ENCODE measurements at regions not wholly inside any gene's neighbourhood (a gene's known extent, or its start where the extent isn't known, plus 50 kb on each side); places are given as distances from the start of the nearest gene placed in this dataset.

DNA sequence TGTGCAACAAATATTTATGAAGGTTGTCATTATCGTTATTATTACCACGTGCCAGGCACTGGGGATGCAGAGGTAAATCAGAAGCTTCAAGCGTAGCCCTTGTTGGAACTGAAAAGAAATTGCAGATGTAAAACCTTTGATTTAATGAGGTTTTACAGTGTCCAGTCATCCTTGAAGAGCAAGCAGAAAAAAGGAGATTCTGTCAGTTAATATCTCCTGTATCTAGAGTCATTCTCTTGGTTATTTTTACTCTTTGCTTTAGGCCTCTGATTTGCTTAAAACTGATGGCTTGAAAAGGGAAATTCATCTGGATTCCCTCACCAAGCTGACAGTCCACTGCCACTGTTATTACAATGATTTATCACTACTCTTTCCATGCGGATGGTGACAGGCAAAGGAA, 179.3 kb downstream of the GALC start:
- Histone ChIP-seq H3K4me1 (ENCODE audit: insufficient read depth) (no peaks in the 10 kb centered on the region; the same call in 1 of the 2 replicates), H4K20me1 (replicated peaks; ENCODE audit: insufficient read depth) (no peaks in the 10 kb centered on the region), H3K9me2 (ENCODE audit: insufficient read depth) (0 out of 2 replicates have a peak, but pooled peaks cover 5% of the 10 kb centered on the region), H3K27ac (ENCODE audit: low read depth) (no peak overlapping the region), H2AFZ (no peak overlapping the region), H3K4me2 (no peak overlapping the region), H3K27me3 (ENCODE audit: insufficient read depth) (no peaks in the 10 kb centered on the region), H3K4me3 (no peak overlapping the region), H3F3A (replicated peaks; ENCODE audit: low read depth) (no peaks in the 10 kb centered on the region), H3K36me3 (ENCODE audit: insufficient read depth) (no peaks in the 10 kb centered on the region), H3K79me2 (replicated peaks; ENCODE audit: insufficient read depth) (no peaks in the 10 kb centered on the region)
- no peak overlapping the region for H3K27ac Mint-ChIP-seq
- TF ChIP-seq, protein P1, sequence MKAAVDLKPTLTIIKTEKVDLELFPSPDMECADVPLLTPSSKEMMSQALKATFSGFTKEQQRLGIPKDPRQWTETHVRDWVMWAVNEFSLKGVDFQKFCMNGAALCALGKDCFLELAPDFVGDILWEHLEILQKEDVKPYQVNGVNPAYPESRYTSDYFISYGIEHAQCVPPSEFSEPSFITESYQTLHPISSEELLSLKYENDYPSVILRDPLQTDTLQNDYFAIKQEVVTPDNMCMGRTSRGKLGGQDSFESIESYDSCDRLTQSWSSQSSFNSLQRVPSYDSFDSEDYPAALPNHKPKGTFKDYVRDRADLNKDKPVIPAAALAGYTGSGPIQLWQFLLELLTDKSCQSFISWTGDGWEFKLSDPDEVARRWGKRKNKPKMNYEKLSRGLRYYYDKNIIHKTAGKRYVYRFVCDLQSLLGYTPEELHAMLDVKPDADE (IDR thresholded peaks at IDR 0.05): no peak
- no peak for TF ChIP-seq JUNB (IDR thresholded peaks at IDR 0.05; ENCODE audit: unreplicated experiment)
- no peak for TF ChIP-seq POLR2AphosphoS5 (IDR thresholded peaks at IDR 0.05; ENCODE audit: low read depth)
- TF ChIP-seq EZH2 (IDR thresholded peaks at IDR 0.05; ENCODE audit: low read depth, unreplicated experiment): no peak
- no peak for TF ChIP-seq NANOG (IDR thresholded peaks at IDR 0.05; ENCODE audit: borderline replicate concordance)
- TF ChIP-seq ZNF114 (CRISPR knock-in tag; IDR thresholded peaks at IDR 0.05): no peak
- TF ChIP-seq STAT1 (IDR thresholded peaks at IDR 0.05; ENCODE audit: unreplicated experiment): no peak
- TF ChIP-seq, protein P2, sequence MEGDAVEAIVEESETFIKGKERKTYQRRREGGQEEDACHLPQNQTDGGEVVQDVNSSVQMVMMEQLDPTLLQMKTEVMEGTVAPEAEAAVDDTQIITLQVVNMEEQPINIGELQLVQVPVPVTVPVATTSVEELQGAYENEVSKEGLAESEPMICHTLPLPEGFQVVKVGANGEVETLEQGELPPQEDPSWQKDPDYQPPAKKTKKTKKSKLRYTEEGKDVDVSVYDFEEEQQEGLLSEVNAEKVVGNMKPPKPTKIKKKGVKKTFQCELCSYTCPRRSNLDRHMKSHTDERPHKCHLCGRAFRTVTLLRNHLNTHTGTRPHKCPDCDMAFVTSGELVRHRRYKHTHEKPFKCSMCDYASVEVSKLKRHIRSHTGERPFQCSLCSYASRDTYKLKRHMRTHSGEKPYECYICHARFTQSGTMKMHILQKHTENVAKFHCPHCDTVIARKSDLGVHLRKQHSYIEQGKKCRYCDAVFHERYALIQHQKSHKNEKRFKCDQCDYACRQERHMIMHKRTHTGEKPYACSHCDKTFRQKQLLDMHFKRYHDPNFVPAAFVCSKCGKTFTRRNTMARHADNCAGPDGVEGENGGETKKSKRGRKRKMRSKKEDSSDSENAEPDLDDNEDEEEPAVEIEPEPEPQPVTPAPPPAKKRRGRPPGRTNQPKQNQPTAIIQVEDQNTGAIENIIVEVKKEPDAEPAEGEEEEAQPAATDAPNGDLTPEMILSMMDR (conservative IDR thresholded peaks at IDR 0.05; ENCODE audit: low read depth in 2 of 2): no peak
- TF ChIP-seq, protein P3, sequence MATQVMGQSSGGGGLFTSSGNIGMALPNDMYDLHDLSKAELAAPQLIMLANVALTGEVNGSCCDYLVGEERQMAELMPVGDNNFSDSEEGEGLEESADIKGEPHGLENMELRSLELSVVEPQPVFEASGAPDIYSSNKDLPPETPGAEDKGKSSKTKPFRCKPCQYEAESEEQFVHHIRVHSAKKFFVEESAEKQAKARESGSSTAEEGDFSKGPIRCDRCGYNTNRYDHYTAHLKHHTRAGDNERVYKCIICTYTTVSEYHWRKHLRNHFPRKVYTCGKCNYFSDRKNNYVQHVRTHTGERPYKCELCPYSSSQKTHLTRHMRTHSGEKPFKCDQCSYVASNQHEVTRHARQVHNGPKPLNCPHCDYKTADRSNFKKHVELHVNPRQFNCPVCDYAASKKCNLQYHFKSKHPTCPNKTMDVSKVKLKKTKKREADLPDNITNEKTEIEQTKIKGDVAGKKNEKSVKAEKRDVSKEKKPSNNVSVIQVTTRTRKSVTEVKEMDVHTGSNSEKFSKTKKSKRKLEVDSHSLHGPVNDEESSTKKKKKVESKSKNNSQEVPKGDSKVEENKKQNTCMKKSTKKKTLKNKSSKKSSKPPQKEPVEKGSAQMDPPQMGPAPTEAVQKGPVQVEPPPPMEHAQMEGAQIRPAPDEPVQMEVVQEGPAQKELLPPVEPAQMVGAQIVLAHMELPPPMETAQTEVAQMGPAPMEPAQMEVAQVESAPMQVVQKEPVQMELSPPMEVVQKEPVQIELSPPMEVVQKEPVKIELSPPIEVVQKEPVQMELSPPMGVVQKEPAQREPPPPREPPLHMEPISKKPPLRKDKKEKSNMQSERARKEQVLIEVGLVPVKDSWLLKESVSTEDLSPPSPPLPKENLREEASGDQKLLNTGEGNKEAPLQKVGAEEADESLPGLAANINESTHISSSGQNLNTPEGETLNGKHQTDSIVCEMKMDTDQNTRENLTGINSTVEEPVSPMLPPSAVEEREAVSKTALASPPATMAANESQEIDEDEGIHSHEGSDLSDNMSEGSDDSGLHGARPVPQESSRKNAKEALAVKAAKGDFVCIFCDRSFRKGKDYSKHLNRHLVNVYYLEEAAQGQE (IDR thresholded peaks at IDR 0.05; ENCODE audit: unreplicated experiment): no peak
- no peak for TF ChIP-seq ZNF331 (CRISPR knock-in tag; IDR thresholded peaks at IDR 0.05; ENCODE audit: low read depth)
- TF ChIP-seq EZH2phosphoT487 (IDR thresholded peaks at IDR 0.05; ENCODE audit: unreplicated experiment): no peak
- TF ChIP-seq, protein P4, sequence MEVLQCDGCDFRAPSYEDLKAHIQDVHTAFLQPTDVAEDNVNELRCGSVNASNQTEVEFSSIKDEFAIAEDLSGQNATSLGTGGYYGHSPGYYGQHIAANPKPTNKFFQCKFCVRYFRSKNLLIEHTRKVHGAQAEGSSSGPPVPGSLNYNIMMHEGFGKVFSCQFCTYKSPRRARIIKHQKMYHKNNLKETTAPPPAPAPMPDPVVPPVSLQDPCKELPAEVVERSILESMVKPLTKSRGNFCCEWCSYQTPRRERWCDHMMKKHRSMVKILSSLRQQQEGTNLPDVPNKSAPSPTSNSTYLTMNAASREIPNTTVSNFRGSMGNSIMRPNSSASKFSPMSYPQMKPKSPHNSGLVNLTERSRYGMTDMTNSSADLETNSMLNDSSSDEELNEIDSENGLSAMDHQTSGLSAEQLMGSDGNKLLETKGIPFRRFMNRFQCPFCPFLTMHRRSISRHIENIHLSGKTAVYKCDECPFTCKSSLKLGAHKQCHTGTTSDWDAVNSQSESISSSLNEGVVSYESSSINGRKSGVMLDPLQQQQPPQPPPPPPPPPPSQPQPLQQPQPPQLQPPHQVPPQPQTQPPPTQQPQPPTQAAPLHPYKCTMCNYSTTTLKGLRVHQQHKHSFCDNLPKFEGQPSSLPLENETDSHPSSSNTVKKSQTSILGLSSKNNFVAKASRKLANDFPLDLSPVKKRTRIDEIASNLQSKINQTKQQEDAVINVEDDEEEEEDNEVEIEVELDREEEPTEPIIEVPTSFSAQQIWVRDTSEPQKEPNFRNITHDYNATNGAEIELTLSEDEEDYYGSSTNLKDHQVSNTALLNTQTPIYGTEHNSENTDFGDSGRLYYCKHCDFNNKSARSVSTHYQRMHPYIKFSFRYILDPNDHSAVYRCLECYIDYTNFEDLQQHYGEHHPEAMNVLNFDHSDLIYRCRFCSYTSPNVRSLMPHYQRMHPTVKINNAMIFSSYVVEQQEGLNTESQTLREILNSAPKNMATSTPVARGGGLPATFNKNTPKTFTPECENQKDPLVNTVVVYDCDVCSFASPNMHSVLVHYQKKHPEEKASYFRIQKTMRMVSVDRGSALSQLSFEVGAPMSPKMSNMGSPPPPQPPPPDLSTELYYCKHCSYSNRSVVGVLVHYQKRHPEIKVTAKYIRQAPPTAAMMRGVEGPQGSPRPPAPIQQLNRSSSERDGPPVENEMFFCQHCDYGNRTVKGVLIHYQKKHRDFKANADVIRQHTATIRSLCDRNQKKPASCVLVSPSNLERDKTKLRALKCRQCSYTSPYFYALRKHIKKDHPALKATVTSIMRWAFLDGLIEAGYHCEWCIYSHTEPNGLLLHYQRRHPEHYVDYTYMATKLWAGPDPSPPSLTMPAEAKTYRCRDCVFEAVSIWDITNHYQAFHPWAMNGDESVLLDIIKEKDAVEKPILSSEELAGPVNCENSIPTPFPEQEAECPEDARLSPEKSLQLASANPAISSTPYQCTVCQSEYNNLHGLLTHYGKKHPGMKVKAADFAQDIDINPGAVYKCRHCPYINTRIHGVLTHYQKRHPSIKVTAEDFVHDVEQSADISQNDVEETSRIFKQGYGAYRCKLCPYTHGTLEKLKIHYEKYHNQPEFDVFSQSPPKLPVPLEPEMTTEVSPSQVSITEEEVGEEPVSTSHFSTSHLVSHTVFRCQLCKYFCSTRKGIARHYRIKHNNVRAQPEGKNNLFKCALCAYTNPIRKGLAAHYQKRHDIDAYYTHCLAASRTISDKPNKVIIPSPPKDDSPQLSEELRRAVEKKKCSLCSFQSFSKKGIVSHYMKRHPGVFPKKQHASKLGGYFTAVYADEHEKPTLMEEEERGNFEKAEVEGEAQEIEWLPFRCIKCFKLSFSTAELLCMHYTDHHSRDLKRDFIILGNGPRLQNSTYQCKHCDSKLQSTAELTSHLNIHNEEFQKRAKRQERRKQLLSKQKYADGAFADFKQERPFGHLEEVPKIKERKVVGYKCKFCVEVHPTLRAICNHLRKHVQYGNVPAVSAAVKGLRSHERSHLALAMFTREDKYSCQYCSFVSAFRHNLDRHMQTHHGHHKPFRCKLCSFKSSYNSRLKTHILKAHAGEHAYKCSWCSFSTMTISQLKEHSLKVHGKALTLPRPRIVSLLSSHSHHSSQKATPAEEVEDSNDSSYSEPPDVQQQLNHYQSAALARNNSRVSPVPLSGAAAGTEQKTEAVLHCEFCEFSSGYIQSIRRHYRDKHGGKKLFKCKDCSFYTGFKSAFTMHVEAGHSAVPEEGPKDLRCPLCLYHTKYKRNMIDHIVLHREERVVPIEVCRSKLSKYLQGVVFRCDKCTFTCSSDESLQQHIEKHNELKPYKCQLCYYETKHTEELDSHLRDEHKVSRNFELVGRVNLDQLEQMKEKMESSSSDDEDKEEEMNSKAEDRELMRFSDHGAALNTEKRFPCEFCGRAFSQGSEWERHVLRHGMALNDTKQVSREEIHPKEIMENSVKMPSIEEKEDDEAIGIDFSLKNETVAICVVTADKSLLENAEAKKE (CRISPR knock-in tag; IDR thresholded peaks at IDR 0.05): no peak
- DNase-seq (ENCODE audit: low spot score) (no peak), ATAC-seq (no peak)
- no peaks in the 10 kb centered on the region for H3K9me3 Mint-ChIP-seq
- H3K27me3 Mint-ChIP-seq (ENCODE audit: insufficient read depth, low read depth, poor library complexity): peaks cover 1% of the 10 kb centered on the region
- no peaks in the 10 kb centered on the region; the same call in 2 of the 3 replicates for H3K36me3 Mint-ChIP-seq (ENCODE audit: low read depth)
- H3K4me3 Mint-ChIP-seq: no peak overlapping the region
- H3K4me1 Mint-ChIP-seq: peaks cover 3% of the 10 kb centered on the region

All from GM23338 (cell line).